Left lung (tissue), 4 donors: ENCODE measurements at regions not wholly inside any gene's neighbourhood (a gene's known extent, or its start where the extent isn't known, plus 50 kb on each side); places are given as distances from the start of the nearest gene placed in this dataset.

ENCODE experiments used
- ATAC-seq: fragments of 200-7000 bp; cut with Tn5 transposase; one replicate; pipeline ENCODE4 v1.9.1; 2020; ENCODE audit warnings: moderate library complexity
- DNase-seq, 4 donors: peaks; one replicate each; pipeline ENCODE4 v3.0.0-alpha.2; 2013 to 2020
- H3K27ac ChIP-seq, 2 donors: fragments of 200-600 bp; sonication (generic) in 1 of 2; one replicate each; pipeline versions ENCODE4 v1.5.0 to v1.8.0; 2020 to 2021
- H3K27me3 ChIP-seq, 2 donors: fragments of 200-600 bp; sonication (generic) in 1 of 2; one replicate each; pipeline versions ENCODE4 v1.5.0 to v1.8.0; 2020 to 2021
- H3K36me3 ChIP-seq, 2 donors: fragments of 200-600 bp; sonication (generic) in 1 of 2; one replicate each; pipeline versions ENCODE4 v1.5.0 to v1.8.0; 2020 to 2021
- H3K4me1 ChIP-seq, 2 donors: fragments of 200-600 bp; one replicate each; pipeline ENCODE4 v1.8.0; 2021
- H3K4me3 ChIP-seq, 2 donors: fragments of 200-600 bp; sonication (generic) in 1 of 2; one replicate each; pipeline versions ENCODE4 v1.5.0 to v1.8.0; 2020 to 2021; ENCODE audit warnings: mild to moderate bottlenecking in 1 of 2
- H3K9me3 ChIP-seq, 2 donors: fragments of 200-600 bp; sonication (generic) in 1 of 2; one replicate each; pipeline versions ENCODE4 v1.5.0 to v1.8.0; 2020 to 2021
- intact Hi-C, 2 donors: fragments of 100-400 bp; cut with DNase I; formaldehyde crosslinking; loops; one replicate each; pipeline versions ENCODE4 v1.11.2 to v1.14.2; 2022
- TF ChIP-seq, protein P1 (sequence below), 2 donors: fragments of 200-600 bp; sonication (generic) in 1 of 2; IDR thresholded peaks; one replicate each; pipeline versions ENCODE4 v1.5.0 to v1.8.0; 2021; ENCODE audit warnings: antibody characterized with exemption in 2 of 2
- donor health status: DM: no; HTN: yes; CAD: no.
- donor health status: DM: no; HTN: no; CAD: no.

GRCh38 chr20:52025938-52026337, 165.6 kb downstream of the ZFP64 start:
- H3K27me3 ChIP-seq = no peaks in the 10 kb centered on the region
- no peak overlapping the region for H3K27ac ChIP-seq
- H3K4me3 ChIP-seq = no peak overlapping the region
- TF ChIP-seq, protein P1, sequence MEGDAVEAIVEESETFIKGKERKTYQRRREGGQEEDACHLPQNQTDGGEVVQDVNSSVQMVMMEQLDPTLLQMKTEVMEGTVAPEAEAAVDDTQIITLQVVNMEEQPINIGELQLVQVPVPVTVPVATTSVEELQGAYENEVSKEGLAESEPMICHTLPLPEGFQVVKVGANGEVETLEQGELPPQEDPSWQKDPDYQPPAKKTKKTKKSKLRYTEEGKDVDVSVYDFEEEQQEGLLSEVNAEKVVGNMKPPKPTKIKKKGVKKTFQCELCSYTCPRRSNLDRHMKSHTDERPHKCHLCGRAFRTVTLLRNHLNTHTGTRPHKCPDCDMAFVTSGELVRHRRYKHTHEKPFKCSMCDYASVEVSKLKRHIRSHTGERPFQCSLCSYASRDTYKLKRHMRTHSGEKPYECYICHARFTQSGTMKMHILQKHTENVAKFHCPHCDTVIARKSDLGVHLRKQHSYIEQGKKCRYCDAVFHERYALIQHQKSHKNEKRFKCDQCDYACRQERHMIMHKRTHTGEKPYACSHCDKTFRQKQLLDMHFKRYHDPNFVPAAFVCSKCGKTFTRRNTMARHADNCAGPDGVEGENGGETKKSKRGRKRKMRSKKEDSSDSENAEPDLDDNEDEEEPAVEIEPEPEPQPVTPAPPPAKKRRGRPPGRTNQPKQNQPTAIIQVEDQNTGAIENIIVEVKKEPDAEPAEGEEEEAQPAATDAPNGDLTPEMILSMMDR (IDR thresholded peaks at IDR 0.05) = no peak
- DNase-seq (peak in 1 of 4 donors; percentile 30), ATAC-seq (no peak)
- no peaks in the 10 kb centered on the region for H3K36me3 ChIP-seq
- intact Hi-C loops = no loop called here
- H3K9me3 ChIP-seq = no peaks in the 10 kb centered on the region
- no peaks in the 10 kb centered on the region for H3K4me1 ChIP-seq

DNA sequence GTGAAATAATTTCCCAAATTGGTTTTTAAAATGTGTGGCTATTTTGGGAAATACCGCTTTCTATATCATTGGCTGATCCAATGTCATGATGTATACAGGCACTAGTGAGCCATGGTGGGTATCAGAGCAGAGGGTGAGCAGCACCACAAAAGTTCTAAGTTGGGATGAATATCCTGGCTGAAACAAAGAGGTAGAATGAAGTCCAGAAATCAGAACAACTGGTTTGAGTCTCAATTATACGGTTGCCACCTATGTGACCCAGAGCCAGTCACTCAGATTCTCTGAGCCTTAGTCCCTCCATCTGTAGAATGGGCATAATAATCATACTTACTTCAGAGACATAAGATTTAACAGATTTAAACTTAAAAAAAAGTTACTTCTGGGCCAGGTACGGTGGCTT, 172.3 kb downstream of the ZFP64 start:
- no peak overlapping the region for H3K4me3 ChIP-seq
- ATAC-seq (no peak), DNase-seq (no peak)
- TF ChIP-seq, protein P1 (IDR thresholded peaks at IDR 0.05) = no peak
- intact Hi-C loops = no loop called here
- no peaks in the 10 kb centered on the region for H3K9me3 ChIP-seq
- H3K27me3 ChIP-seq = no peaks in the 10 kb centered on the region
- H3K36me3 ChIP-seq = no peaks in the 10 kb centered on the region
- no peak overlapping the region for H3K27ac ChIP-seq
- H3K4me1 ChIP-seq = no peaks in the 10 kb centered on the region

DNA sequence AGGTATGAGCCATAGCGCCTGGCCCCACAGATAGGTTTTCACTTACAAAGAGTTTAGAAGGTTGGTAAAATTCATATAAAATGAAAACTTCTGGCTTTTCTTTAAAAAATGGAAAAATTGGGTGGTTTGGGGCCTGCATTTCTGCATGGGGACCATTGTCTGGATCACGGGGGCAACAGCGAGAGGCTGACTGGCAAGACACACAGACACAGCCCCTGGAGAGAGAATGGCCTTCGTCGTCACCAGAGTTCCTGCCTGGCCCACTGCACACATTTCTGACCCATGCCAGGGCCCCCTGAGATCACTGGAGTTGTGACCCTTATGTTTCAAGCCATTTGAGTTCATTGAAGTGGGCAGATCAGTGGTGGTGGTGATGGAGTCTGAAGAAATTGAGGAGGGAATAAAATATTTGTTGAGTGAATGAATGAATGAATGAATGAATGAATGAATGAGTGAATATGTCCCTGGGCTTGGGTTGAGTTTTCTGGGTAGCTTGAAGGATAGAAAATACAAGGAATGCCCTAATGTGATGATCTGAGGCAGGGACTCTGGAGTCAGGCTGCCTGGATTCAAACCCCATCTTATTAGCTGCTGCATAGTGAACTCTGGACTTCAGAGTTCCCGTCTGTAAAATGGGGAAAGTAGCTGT, 173.8 kb downstream of the ZFP64 start:
- DNase-seq (no peak), ATAC-seq (no peak)
- Histone ChIP-seq H3K9me3 (no peaks in the 10 kb centered on the region), H3K4me1 (no peaks in the 10 kb centered on the region), H3K27me3 (no peaks in the 10 kb centered on the region), H3K36me3 (no peaks in the 10 kb centered on the region), H3K4me3 (no peak overlapping the region), H3K27ac (no peak overlapping the region)
- TF ChIP-seq, protein P1 (IDR thresholded peaks at IDR 0.05) = no peak
- intact Hi-C loops = no loop called here

DNA sequence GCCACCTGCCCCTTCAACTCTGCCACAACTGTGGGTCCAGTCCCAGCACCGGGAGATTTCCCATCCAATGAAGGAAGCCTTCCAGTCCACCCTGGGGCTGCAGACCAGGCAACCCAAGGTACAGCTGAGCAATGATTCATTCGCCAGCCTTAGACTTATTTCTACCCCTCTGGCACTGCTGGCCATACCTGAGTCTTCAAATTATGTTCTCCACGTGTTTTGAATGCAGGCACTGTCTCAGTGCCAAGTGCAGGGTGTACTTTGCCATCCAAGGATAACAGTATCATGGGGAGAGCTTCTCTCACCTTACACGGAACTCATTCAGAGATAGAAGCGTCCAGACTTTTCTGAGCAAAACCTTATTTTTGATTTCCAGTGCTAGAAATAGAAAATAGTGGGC, 175.6 kb downstream of the ZFP64 start:
- Histone ChIP-seq H3K27me3 (no peaks in the 10 kb centered on the region), H3K4me1 (no peaks in the 10 kb centered on the region), H3K36me3 (no peaks in the 10 kb centered on the region), H3K27ac (no peak overlapping the region), H3K4me3 (no peak overlapping the region), H3K9me3 (peaks cover 0 to 7% of the 10 kb centered on the region in 2 donors)
- DNase-seq (no peak), ATAC-seq (no peak)
- TF ChIP-seq, protein P1 (IDR thresholded peaks at IDR 0.05) = no peak
- intact Hi-C loops = no loop called here

- ATAC-seq = no peak
- no peak for DNase-seq
- no peaks in the 10 kb centered on the region for H3K27me3 ChIP-seq
- intact Hi-C loops = no loop called here
- no peaks in the 10 kb centered on the region for H3K36me3 ChIP-seq
- no peak overlapping the region for H3K4me3 ChIP-seq
- H3K9me3 ChIP-seq = peaks cover 0 to 15% of the 10 kb centered on the region in 2 donors
- no peak overlapping the region for H3K27ac ChIP-seq
- H3K4me1 ChIP-seq = no peaks in the 10 kb centered on the region
- TF ChIP-seq, protein P1 (IDR thresholded peaks at IDR 0.05) = no peak
Observed at GRCh38 chr20:52015155-52015554, 176.4 kb downstream of the ZFP64 start.
